ENCODE measurements at regions not wholly inside any gene's neighbourhood (a gene's known extent, or its start where the extent isn't known, plus 50 kb on each side); places are given as distances from the start of the nearest gene placed in this dataset.

DNA sequence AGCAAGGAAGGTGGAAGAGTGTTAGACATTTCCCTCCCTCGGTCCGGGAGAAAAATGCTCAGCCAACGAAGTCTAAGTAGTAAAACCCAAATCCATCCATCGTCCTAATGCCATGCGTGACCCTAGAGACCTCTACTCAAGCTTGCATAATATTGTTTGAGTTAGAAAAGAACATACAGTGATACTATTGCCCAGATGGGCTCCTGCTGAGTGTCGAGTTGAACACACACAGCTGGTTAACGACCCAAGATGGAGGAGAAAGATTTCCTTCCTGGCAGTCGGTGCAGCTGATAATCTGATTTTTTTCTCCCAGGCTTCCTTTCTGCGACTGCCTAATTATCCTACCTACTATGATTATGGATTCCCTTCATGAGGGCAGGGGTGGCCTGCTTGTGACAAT is 164.4 kb upstream of the KCNG1 start:
- Histone ChIP-seq H3K4me1 (no peaks in the 10 kb centered on the region), H3K36me3 (no peaks in the 10 kb centered on the region), H3K9me3 (no peaks in the 10 kb centered on the region), H3K4me3 (no peak overlapping the region), H3K27ac (no peak overlapping the region), H3K27me3 (peaks cover 0 to 22% of the 10 kb centered on the region in 2 donors)
- intact Hi-C loops (cut with DNase I; ENCODE audit: low total_unique reads): no loop called here
- DNase-seq: no peak
- TF ChIP-seq, protein P1, sequence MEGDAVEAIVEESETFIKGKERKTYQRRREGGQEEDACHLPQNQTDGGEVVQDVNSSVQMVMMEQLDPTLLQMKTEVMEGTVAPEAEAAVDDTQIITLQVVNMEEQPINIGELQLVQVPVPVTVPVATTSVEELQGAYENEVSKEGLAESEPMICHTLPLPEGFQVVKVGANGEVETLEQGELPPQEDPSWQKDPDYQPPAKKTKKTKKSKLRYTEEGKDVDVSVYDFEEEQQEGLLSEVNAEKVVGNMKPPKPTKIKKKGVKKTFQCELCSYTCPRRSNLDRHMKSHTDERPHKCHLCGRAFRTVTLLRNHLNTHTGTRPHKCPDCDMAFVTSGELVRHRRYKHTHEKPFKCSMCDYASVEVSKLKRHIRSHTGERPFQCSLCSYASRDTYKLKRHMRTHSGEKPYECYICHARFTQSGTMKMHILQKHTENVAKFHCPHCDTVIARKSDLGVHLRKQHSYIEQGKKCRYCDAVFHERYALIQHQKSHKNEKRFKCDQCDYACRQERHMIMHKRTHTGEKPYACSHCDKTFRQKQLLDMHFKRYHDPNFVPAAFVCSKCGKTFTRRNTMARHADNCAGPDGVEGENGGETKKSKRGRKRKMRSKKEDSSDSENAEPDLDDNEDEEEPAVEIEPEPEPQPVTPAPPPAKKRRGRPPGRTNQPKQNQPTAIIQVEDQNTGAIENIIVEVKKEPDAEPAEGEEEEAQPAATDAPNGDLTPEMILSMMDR (IDR thresholded peaks at IDR 0.05): no peak

DNA sequence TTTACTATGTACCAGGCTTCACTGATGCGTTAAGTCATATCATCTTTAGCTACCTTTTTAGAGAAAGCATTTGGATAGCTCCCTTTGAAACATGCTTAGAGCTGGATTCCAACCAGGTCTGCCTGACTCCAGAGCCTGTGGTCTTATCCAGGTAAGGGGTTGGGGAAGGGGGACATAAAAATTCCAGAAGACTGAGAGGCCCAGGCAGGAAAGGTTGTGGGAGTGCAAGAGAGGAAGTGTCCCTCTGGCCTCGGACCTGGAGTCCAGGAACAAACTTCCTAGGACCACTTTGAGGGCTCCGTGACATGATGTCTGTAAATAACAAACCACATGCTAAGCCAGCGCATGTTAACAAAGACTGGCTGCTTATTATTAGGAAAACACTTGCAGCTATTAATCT is 163.0 kb upstream of the KCNG1 start:
- H3K27ac ChIP-seq: no peak overlapping the region
- H3K27me3 ChIP-seq: peaks cover 0 to 22% of the 10 kb centered on the region in 2 donors
- intact Hi-C loops (cut with DNase I; ENCODE audit: low total_unique reads): no loop called here
- H3K36me3 ChIP-seq: no peaks in the 10 kb centered on the region
- no peaks in the 10 kb centered on the region for H3K9me3 ChIP-seq
- TF ChIP-seq, protein P1 (IDR thresholded peaks at IDR 0.05): no peak
- no peak overlapping the region for H3K4me3 ChIP-seq
- no peak for DNase-seq
- H3K4me1 ChIP-seq: no peaks in the 10 kb centered on the region

DNA sequence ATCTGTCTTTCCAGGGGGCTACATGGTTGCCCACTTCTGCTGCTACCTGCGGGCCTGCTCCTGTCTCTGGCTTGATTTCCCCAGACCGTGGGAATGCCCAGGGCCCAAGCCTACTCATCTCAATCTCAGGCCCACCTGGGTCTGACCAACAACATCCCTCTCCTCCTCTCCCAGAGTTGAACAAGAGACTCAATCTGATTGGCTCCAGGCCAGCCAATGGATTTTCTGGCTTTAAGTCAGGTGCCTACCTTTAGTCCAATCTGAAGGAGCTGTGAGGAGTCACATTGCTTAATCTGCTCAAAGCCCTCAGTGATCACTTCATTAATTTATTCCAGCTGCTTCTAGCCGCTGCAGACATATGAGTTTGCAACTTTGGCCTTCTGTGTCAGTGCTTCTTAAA is 162.4 kb upstream of the KCNG1 start:
- H3K27ac ChIP-seq: no peak overlapping the region
- TF ChIP-seq, protein P1 (IDR thresholded peaks at IDR 0.05): no peak
- H3K27me3 ChIP-seq: peaks cover 0 to 23% of the 10 kb centered on the region in 2 donors
- no peaks in the 10 kb centered on the region for H3K36me3 ChIP-seq
- intact Hi-C loops (cut with DNase I; ENCODE audit: low total_unique reads): no loop called here
- H3K4me3 ChIP-seq: no peak overlapping the region
- DNase-seq: no peak
- no peaks in the 10 kb centered on the region for H3K9me3 ChIP-seq
- H3K4me1 ChIP-seq: no peaks in the 10 kb centered on the region

DNA sequence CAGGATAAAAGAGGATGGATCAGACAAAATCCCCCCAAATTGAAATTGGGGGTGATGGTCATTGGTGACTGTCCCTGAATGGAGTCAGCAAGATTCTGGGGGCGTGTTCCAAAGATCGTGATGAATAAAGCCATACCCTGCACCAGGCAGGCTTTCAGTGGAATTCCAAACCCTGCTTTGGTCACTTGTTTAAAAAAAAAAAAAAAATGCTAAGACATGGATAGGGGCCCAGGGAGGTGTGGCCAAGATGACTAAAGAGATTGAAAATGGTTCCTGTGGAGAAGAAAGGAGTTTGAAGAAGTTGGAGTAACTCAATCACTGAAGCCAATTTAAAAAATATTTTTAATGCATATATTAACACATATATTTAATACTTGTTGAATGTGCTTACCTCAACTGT is 161.4 kb upstream of the KCNG1 start:
- Histone ChIP-seq H3K27me3 (peaks cover 0 to 24% of the 10 kb centered on the region in 2 donors), H3K4me1 (no peaks in the 10 kb centered on the region), H3K4me3 (no peak overlapping the region), H3K27ac (no peak overlapping the region), H3K9me3 (no peaks in the 10 kb centered on the region), H3K36me3 (no peaks in the 10 kb centered on the region)
- DNase-seq: no peak
- intact Hi-C loops (cut with DNase I; ENCODE audit: low total_unique reads): no loop called here
- TF ChIP-seq, protein P1 (IDR thresholded peaks at IDR 0.05): no peak

DNA sequence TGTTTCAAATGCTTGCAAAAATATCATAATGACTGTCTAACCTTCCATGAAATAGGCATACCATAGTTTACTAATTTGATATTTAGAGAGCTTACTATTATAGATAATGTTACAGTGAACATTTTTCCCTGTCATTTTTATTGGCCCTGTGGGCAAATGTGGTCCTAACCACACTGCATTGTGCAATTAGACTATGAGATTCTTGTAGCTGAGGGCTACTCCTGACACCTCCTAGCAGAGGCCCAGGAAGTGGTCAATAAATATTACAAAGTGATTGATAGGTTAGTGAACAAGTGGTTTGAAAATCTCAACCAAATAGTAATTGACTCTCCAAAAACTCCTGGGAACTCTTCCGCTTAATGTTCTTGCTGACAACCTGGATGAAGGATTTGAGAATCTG is 160.5 kb upstream of the KCNG1 start:
- no peaks in the 10 kb centered on the region for H3K36me3 ChIP-seq
- TF ChIP-seq, protein P1 (IDR thresholded peaks at IDR 0.05): no peak
- peaks cover 0 to 19% of the 10 kb centered on the region in 2 donors for H3K27me3 ChIP-seq
- intact Hi-C loops (cut with DNase I; ENCODE audit: low total_unique reads): no loop called here
- H3K9me3 ChIP-seq: no peaks in the 10 kb centered on the region
- no peak overlapping the region for H3K4me3 ChIP-seq
- H3K4me1 ChIP-seq: no peaks in the 10 kb centered on the region
- no peak for DNase-seq
- no peak overlapping the region for H3K27ac ChIP-seq

DNA sequence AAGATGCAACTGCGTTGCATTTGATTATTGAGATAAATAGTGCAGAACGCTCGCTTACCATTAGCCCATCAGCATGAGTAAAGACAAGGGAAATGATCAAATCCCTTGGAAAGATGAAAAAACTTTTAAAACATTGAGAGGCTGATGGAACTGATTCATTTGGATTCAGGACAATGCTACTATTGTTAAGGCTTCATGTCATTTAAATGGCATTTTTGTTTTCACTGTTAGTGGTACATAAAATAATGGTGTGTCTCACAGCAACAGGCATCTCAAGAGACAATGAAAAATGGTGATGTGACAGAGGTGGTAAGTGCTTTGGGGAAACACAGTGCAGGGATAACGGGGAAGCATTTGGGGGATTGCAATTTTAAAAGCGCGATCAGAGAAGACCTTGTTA is 159.7 kb upstream of the KCNG1 start:
- H3K4me1 ChIP-seq: no peaks in the 10 kb centered on the region
- H3K27me3 ChIP-seq: peaks cover 0 to 22% of the 10 kb centered on the region in 2 donors
- no peak overlapping the region for H3K27ac ChIP-seq
- H3K9me3 ChIP-seq: no peaks in the 10 kb centered on the region
- H3K36me3 ChIP-seq: no peaks in the 10 kb centered on the region
- no peak overlapping the region for H3K4me3 ChIP-seq
- DNase-seq: no peak
- TF ChIP-seq, protein P1 (IDR thresholded peaks at IDR 0.05): no peak
- intact Hi-C loops (cut with DNase I; ENCODE audit: low total_unique reads): no loop called here
